HepG2 (cell line): ENCODE measurements at regions not wholly inside any gene's neighbourhood (a gene's known extent, or its start where the extent isn't known, plus 50 kb on each side); places are given as distances from the start of the nearest gene placed in this dataset.

Experiments
- ATAC-seq: fragments of 200-7000 bp; cut with Tn5 transposase; 3 replicates; pipeline ENCODE4 v1.9.1; 2020; ENCODE audit warnings: mild to moderate bottlenecking, moderate library complexity
- BruUV-seq: library from RNA; stranded (reverse); fragments of 400-500 nt; replicated peaks from 2 replicates; lab custom pipeline; 2021; lab: Mats Ljungman, UMichigan
- CTCF ChIA-PET: fragments of 300-600 bp; formaldehyde crosslinking; extraction: SDS; loops from one replicate; lab custom pipeline; 2021; ENCODE audit warnings: low total read pairs, inconsistent platforms, low intra/inter-chr PET ratio; lab: Yijun Ruan, JAX
- POLR2A ChIA-PET: fragments of 350-600 bp; sonication (Branson Sonifier 250); formaldehyde crosslinking; loops from one replicate; lab custom pipeline; 2020; ENCODE audit warnings: antibody characterized with exemption, inconsistent platforms; lab: Yijun Ruan, JAX
- DNase-seq: peaks from one replicate; pipeline ENCODE4 v3.0.0-alpha.2; 2015; ENCODE audit warnings: low spot score
- FAIRE-seq: peaks from 3 replicates; lab custom pipeline; 2011; peaks lifted over from hg19 to GRCh38; lab: Jason Lieb, UNC
- H2AFZ ChIP-seq: one replicate; pipeline ENCODE4 v1.6.1; 2011; ENCODE audit warnings: low read length, inconsistent platforms
- H3K27ac ChIP-seq: fragments of 300-600 bp; 3 replicates; pipeline ENCODE4 v1.8.0; 2011; ENCODE audit warnings: mixed run types, mild to moderate bottlenecking, mixed read lengths, low read length, inconsistent platforms; ENCODE audit not compliant: insufficient read depth; ENCODE audit errors: extremely low read length
- H3K27me3 ChIP-seq, 2 experiments: fragments of 200-600 bp in 1 of 2; 2 replicates in 1 of 2; 3 replicates in 1 of 2; pipeline versions ENCODE4 v1.6.0 to v1.8.0; 2011; ENCODE audit warnings: low read length in 2 of 2, mild to moderate bottlenecking in 2 of 2, moderate library complexity in 2 of 2, inconsistent platforms in 1 of 2; ENCODE audit not compliant: insufficient read depth in 2 of 2, control insufficient read depth in 1 of 2
- H3K36me3 ChIP-seq, 2 experiments: fragments of 200-600 bp in 1 of 2; replicated peaks in 1 of 2; 2 replicates in 1 of 2; 3 replicates in 1 of 2; pipeline versions ENCODE4 v1.5.1 to v1.8.0; 2011; ENCODE audit warnings: low read length in 2 of 2, inconsistent platforms in 1 of 2; ENCODE audit not compliant: insufficient read depth in 2 of 2, control insufficient read depth in 1 of 2
- H3K4me1 ChIP-seq: 2 replicates; pipeline ENCODE4 v1.5.1; 2012; ENCODE audit warnings: low read length, inconsistent platforms; ENCODE audit not compliant: insufficient read depth
- H3K4me2 ChIP-seq: 2 replicates; pipeline ENCODE4 v1.6.0; 2011; ENCODE audit warnings: low read depth, low read length, inconsistent platforms
- H3K4me3 ChIP-seq, 3 experiments: fragments of 200-600 bp in 1 of 3; sonication (generic), shearing (Covaris generic) in 1 of 3; replicated peaks in 1 of 3; 2 replicates each; pipeline ENCODE4 v1.5.1; 2011 to 2016; ENCODE audit warnings: low read length in 3 of 3, inconsistent platforms in 2 of 3, low read depth in 2 of 3, mild to moderate bottlenecking in 2 of 3, control low read depth in 1 of 3, mixed read lengths in 1 of 3; ENCODE audit not compliant: insufficient read depth in 1 of 3
- H3K79me2 ChIP-seq: one replicate; pipeline ENCODE4 v1.6.1; 2011; ENCODE audit warnings: low read length, inconsistent platforms; ENCODE audit not compliant: insufficient read depth
- H3K9ac ChIP-seq: 2 replicates; pipeline ENCODE4 v1.6.0; 2011; ENCODE audit warnings: mild to moderate bottlenecking, low read depth, low read length, inconsistent platforms; ENCODE audit not compliant: insufficient read depth
- H3K9me3 ChIP-seq: 2 replicates; pipeline ENCODE4 v1.5.1; 2012; ENCODE audit warnings: mild to moderate bottlenecking, low read length
- H4K20me1 ChIP-seq: 2 replicates; pipeline ENCODE4 v1.6.0; 2011; ENCODE audit warnings: inconsistent platforms, mild to moderate bottlenecking, low read length, moderate library complexity; ENCODE audit not compliant: insufficient read depth
- EEA1 ChIP-seq: sonication (generic); formaldehyde crosslinking; IDR thresholded peaks from 2 replicates; pipeline ENCODE4 v1.5.1; 2020; ENCODE audit warnings: mild to moderate bottlenecking, missing genetic modification reagents, borderline replicate concordance
- FOXM1 ChIP-seq: sonication (generic); formaldehyde crosslinking; IDR thresholded peaks from 2 replicates; pipeline ENCODE4 v1.5.0; 2020; ENCODE audit warnings: missing genetic modification reagents
- HOXA5 ChIP-seq: sonication (generic); formaldehyde crosslinking; IDR thresholded peaks from 2 replicates; pipeline ENCODE4 v1.4.0; 2020; ENCODE audit warnings: missing genetic modification reagents
- KDM3A ChIP-seq: IDR thresholded peaks from 2 replicates; pipeline ENCODE4 v1.6.1; 2018; ENCODE audit warnings: low read depth, missing compliant biosample characterization
- RELA ChIP-seq: sonication (generic); formaldehyde crosslinking; IDR thresholded peaks from 2 replicates; pipeline ENCODE4 v1.4.0; 2020; ENCODE audit warnings: missing genetic modification reagents
- SOX6 ChIP-seq, 2 experiments: fragments of 450-650 bp in 1 of 2; sonication (generic) in 1 of 2; formaldehyde crosslinking in 1 of 2; IDR thresholded peaks; 2 replicates each; pipeline versions ENCODE4 v1.4.0 to v1.6.1; 2017 to 2020; ENCODE audit warnings: antibody characterized with exemption in 1 of 2, mild to moderate bottlenecking in 1 of 2, missing genetic modification reagents in 1 of 2
- STAT6 ChIP-seq: sonication (generic); formaldehyde crosslinking; IDR thresholded peaks from 2 replicates; pipeline ENCODE4 v1.4.0; 2020; ENCODE audit warnings: missing genetic modification reagents, mild to moderate bottlenecking, borderline replicate concordance
- TRAFD1 ChIP-seq: sonication (generic); formaldehyde crosslinking; IDR thresholded peaks from 2 replicates; pipeline ENCODE4 v1.5.1; 2020; ENCODE audit warnings: missing genetic modification reagents, mild to moderate bottlenecking, borderline replicate concordance
- YY1 ChIP-seq: IDR thresholded peaks from 2 replicates; pipeline ENCODE4 v1.6.1; 2011; ENCODE audit warnings: low read length, low read depth, moderate library complexity, mild to moderate bottlenecking; ENCODE audit not compliant: insufficient read depth, insufficient replicate concordance
- ZFP41 ChIP-seq: sonication (generic); formaldehyde crosslinking; IDR thresholded peaks from 2 replicates; pipeline ENCODE4 v1.4.0; 2020; ENCODE audit warnings: mild to moderate bottlenecking, missing genetic modification reagents, borderline replicate concordance
- ZNF280B ChIP-seq: sonication (generic); formaldehyde crosslinking; IDR thresholded peaks from 2 replicates; pipeline ENCODE4 v1.5.0; 2020; ENCODE audit warnings: missing genetic modification reagents, mild to moderate bottlenecking, borderline replicate concordance
- ZNF281 ChIP-seq: sonication (generic); formaldehyde crosslinking; IDR thresholded peaks from 2 replicates; pipeline ENCODE4 v1.4.0; 2020; ENCODE audit warnings: missing genetic modification reagents, borderline replicate concordance
- ZNF572 ChIP-seq: sonication (generic); formaldehyde crosslinking; IDR thresholded peaks from 2 replicates; pipeline ENCODE4 v1.5.1; 2020; ENCODE audit warnings: mild to moderate bottlenecking, missing genetic modification reagents
- ZNF720 ChIP-seq: sonication (generic); formaldehyde crosslinking; IDR thresholded peaks from 2 replicates; pipeline ENCODE4 v1.4.0; 2020; ENCODE audit warnings: missing genetic modification reagents
- ZNF724P ChIP-seq: sonication (generic); formaldehyde crosslinking; IDR thresholded peaks from 2 replicates; pipeline ENCODE4 v1.8.0; 2022; ENCODE audit warnings: missing genetic modification reagents, borderline replicate concordance
- ZNF746 ChIP-seq: sonication (generic); formaldehyde crosslinking; IDR thresholded peaks from 2 replicates; pipeline ENCODE4 v1.8.0; 2022; ENCODE audit warnings: mild to moderate bottlenecking, missing genetic modification reagents
- WGBS: methylation state at CpG from one replicate; pipeline ENCODE4 v1.1.6; 2017; ENCODE audit warnings: low lambda C conversion rate; 5-methylcytosine and 5-hydroxymethylcytosine counted together
- in situ Hi-C: cut with HindIII; loops from 2 replicates; pipeline ENCODE4 v1.10.0; 2017; ENCODE audit warnings: low pct_unique_long_range_greater_than_20kb; ENCODE audit not compliant: extremely low pct_ligation_motif_present
- intact Hi-C: fragments of 100-400 bp; cut with micrococcal nuclease; formaldehyde crosslinking; loops from one replicate; pipeline ENCODE4 v1.10.0; 2022; ENCODE audit not compliant: unreplicated experiment

- no peak overlapping the region for H2AFZ ChIP-seq
- ATAC-seq: no peak
Measured at GRCh38 chr17:71398800-71399219, 722.0 kb upstream of the SOX9 start.

More at GRCh38 chr17:71398800-71399219, 722.0 kb upstream of the SOX9 start:
- Histone ChIP-seq H3K4me1 (no peaks in the 10 kb centered on the region), H3K27me3 (no peaks in the 10 kb centered on the region), H3K36me3 (no peaks in the 10 kb centered on the region), H3K27ac (no peak overlapping the region), H3K9me3 (no peaks in the 10 kb centered on the region; the same call in 1 of the 2 replicates), H3K79me2 (no peaks in the 10 kb centered on the region), H3K4me2 (no peak overlapping the region), H3K9ac (no peak overlapping the region), H4K20me1 (no peaks in the 10 kb centered on the region), H3K4me3 (no peak overlapping the region)
- in situ Hi-C loops (no loop called here), intact Hi-C loops (no loop called here)
- no peak for TF ChIP-seq KDM3A
- no peak for TF ChIP-seq ZNF720
- TF ChIP-seq EEA1: no peak
- no peak for TF ChIP-seq ZNF281 (CRISPR knock-in tag)
- TF ChIP-seq YY1: no peak
- TF ChIP-seq HOXA5: no peak
- TF ChIP-seq ZNF280B: no peak
- no peak for TF ChIP-seq ZNF746 (CRISPR knock-in tag)
- TF ChIP-seq RELA (CRISPR knock-in tag): no peak
- no peak for TF ChIP-seq TRAFD1
- no peak for TF ChIP-seq ZFP41 (CRISPR knock-in tag)
- TF ChIP-seq STAT6 (CRISPR knock-in tag): no peak
- no peak for TF ChIP-seq FOXM1
- no peak for TF ChIP-seq SOX6 (IDR thresholded peaks at IDR 0.05)
- TF ChIP-seq SOX6 (CRISPR knock-in tag; IDR thresholded peaks at IDR 0.05): no peak
- no peak for TF ChIP-seq ZNF572 (CRISPR knock-in tag)
- no peak for TF ChIP-seq ZNF724P (CRISPR knock-in tag)
- WGBS: under 1% methylated on average over 4 of the region's 4 CpGs
- CTCF ChIA-PET: no interaction called here
- BruUV-seq: no TSS peak
- POLR2A ChIA-PET: no interaction called here
- no peak for DNase-seq
- no peak for FAIRE-seq
